Colonic mucosa (tissue), 4 donors: ENCODE measurements at regions not wholly inside any gene's neighbourhood (a gene's known extent, or its start where the extent isn't known, plus 50 kb on each side); places are given as distances from the start of the nearest gene placed in this dataset.

ENCODE experiments used
- DNase-seq: peaks from one replicate; pipeline ENCODE4 v3.0.0-alpha.2; 2020
- H3K27ac ChIP-seq: fragments of 200-600 bp; one replicate; pipeline ENCODE4 v1.8.0; 2021
- H3K27me3 ChIP-seq: fragments of 200-600 bp; one replicate; pipeline ENCODE4 v1.8.0; 2021
- H3K36me3 ChIP-seq: fragments of 200-600 bp; one replicate; pipeline ENCODE4 v1.8.0; 2021
- H3K4me1 ChIP-seq: fragments of 200-600 bp; one replicate; pipeline ENCODE4 v1.8.0; 2021; ENCODE audit warnings: mild to moderate bottlenecking
- H3K4me3 ChIP-seq: fragments of 200-600 bp; one replicate; pipeline ENCODE4 v1.8.0; 2021
- H3K9ac ChIP-seq, 2 donors: one replicate each; pipeline ENCODE4 v1.7.0; 2013; ENCODE audit warnings: control low read depth in 2 of 2, low read depth in 2 of 2, low read length in 2 of 2
- H3K9me3 ChIP-seq: fragments of 200-600 bp; one replicate; pipeline ENCODE4 v1.8.0; 2021
- CTCF ChIP-seq: fragments of 200-600 bp; IDR thresholded peaks from one replicate; pipeline ENCODE4 v1.8.0; 2022; ENCODE audit warnings: antibody characterized with exemption, mild to moderate bottlenecking
- intact Hi-C: fragments of 100-400 bp; cut with DNase I; formaldehyde crosslinking; loops from one replicate; pipeline ENCODE4 v1.14.1; 2022
- donor health status: healthy.
- donor health status: DM: no; HTN: no; CAD: no.
- donor health status: DM: no; HTN: no; CAD: no.

GRCh38 chr4:126935801-126936200 lies 697.0 kb upstream of the INTU start:
- Histone ChIP-seq H3K9me3 (no peaks in the 10 kb centered on the region), H3K36me3 (no peaks in the 10 kb centered on the region), H3K27ac (no peak overlapping the region), H3K9ac (no peak overlapping the region), H3K27me3 (no peaks in the 10 kb centered on the region), H3K4me1 (no peaks in the 10 kb centered on the region), H3K4me3 (no peak overlapping the region)
- DNase-seq, result no peak
- TF ChIP-seq CTCF, result no peak
- intact Hi-C loops, result no loop called here

- Histone ChIP-seq H3K4me1 (no peaks in the 10 kb centered on the region), H3K9me3 (no peaks in the 10 kb centered on the region), H3K36me3 (no peaks in the 10 kb centered on the region), H3K4me3 (no peak overlapping the region), H3K9ac (no peak overlapping the region), H3K27me3 (no peaks in the 10 kb centered on the region), H3K27ac (no peak overlapping the region)
- no peak for DNase-seq
- intact Hi-C loops, result no loop called here
- no peak for TF ChIP-seq CTCF
These were observed 695.4 kb upstream of the INTU start for GRCh38 chr4:126937342-126937741.

- no peak for DNase-seq
- Histone ChIP-seq H3K9ac (no peak overlapping the region), H3K36me3 (no peaks in the 10 kb centered on the region), H3K27ac (no peak overlapping the region), H3K4me1 (no peaks in the 10 kb centered on the region), H3K27me3 (no peaks in the 10 kb centered on the region), H3K4me3 (no peak overlapping the region), H3K9me3 (no peaks in the 10 kb centered on the region)
- intact Hi-C loops, result no loop called here
- no peak for TF ChIP-seq CTCF
These were observed 694.8 kb upstream of the INTU start for GRCh38 chr4:126937846-126938422.

- Histone ChIP-seq H3K9ac (no peak overlapping the region), H3K27me3 (no peaks in the 10 kb centered on the region), H3K9me3 (no peaks in the 10 kb centered on the region), H3K4me3 (no peak overlapping the region), H3K4me1 (no peaks in the 10 kb centered on the region), H3K27ac (no peak overlapping the region), H3K36me3 (no peaks in the 10 kb centered on the region)
- no peak for TF ChIP-seq CTCF
- no peak for DNase-seq
- intact Hi-C loops, result no loop called here
These were observed 693.4 kb upstream of the INTU start for GRCh38 chr4:126939401-126939800.

GRCh38 chr4:126947536-126947935 lies 685.2 kb upstream of the INTU start:
- H3K4me1 ChIP-seq, result no peaks in the 10 kb centered on the region
- H3K36me3 ChIP-seq, result no peaks in the 10 kb centered on the region
- no peak overlapping the region for H3K27ac ChIP-seq
- H3K9ac ChIP-seq, result no peak overlapping the region
- no peak for TF ChIP-seq CTCF
- intact Hi-C loops, result no loop called here
- DNase-seq, result no peak
- H3K9me3 ChIP-seq, result no peaks in the 10 kb centered on the region
- H3K4me3 ChIP-seq, result no peak overlapping the region
- H3K27me3 ChIP-seq, result no peaks in the 10 kb centered on the region
